ENCODE measurements at regions not wholly inside any gene's neighbourhood (a gene's known extent, or its start where the extent isn't known, plus 50 kb on each side); places are given as distances from the start of the nearest gene placed in this dataset.

DNA sequence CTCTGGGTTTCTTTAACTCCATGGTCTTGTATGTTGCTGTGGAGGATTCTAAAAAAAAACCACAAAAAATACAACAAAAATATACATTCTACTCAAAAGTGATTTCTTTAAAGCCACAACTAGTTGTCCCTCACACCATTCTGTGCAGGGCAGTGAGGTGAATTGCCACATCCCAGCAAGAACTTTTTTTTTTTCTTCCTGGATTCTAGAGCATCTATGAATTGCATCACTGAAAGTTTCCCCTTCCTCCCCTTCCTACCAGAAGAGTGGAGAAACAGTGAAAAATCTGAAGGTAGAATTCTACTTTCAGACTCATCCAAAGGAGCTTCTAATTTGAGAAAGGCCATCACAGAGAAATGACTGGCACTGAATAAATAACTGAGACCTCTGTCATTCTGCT, 395.3 kb downstream of the AEBP2 start:
- no peak for DNase-seq

DNA sequence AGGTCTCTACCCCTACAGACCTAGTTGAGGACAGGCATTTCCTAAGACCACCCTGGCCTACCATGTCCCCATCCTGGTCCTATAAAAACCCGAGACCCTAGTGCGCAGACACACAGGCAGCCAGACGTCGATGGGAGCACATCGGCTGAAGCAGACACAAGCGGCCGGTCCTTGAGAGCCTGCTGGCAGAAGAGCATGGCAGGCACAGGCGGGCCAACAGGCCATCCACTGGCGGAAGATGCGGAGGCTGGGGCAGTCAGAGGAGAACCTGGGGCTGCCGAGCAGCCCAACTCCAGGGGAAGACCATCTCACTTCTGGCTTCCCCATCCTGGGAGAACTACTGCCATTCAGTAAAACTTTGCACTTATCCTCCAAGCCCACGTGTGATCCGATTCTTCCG, 396.8 kb downstream of the AEBP2 start:
- no peak for DNase-seq

DNA sequence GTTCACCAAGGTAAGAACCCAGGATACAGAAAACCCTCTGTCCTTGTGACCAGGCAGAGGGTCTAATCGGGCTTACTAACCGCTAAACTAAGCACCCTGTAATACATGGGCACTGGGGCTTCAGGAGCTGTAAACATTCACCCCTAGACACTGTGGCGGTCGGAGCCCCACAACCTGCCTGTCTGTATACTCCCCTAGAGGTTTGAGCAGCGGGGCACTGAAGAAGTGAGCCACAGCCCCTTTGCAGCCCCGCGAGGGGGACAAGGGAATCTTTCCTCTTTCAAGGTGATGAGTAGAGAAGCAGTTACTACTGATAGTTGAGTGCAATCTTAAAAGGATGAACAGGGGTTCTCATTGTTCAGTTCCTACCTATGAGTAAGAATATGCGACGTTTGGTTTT, 397.2 kb downstream of the AEBP2 start:
- DNase-seq: no peak

DNA sequence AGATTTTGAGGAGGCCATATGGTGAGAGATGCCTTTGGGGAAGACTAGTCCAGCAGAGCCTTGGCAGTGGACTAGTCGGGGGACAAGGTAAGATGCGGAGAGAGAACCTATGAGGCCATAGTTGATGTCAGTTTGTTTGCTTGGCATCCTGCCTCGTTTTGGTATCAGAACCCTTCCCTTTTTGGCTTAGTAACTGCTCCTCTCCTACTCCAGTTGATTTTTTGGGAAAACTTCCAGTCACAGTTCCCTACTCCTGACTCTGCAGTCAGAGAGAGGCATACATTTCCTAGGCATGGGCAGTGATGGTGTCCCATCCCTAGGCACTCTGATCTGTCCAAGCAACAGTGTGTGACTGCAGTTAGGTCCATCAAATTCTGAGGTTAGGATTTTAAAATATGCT, 398.3 kb downstream of the AEBP2 start:
- DNase-seq: no peak

DNA sequence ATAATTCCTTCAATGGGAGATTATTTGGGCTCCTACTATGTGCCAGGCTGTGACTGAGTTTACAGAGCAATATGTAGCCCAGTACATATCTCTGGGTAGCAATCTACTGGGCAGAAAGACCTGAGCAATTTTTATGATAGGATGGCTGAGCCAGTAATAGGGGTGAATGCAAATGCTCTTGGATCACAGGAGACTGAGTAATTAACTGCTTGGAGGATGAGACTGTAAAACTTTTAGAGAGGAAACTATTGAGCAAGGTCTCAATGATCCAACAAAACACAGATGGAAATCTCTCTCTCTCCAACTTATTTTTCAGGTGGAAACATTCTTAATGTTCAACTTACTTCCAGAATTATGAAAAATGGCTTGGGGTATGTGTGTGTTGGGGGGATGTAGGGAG, 402.2 kb downstream of the AEBP2 start:
- no peak for DNase-seq

DNA sequence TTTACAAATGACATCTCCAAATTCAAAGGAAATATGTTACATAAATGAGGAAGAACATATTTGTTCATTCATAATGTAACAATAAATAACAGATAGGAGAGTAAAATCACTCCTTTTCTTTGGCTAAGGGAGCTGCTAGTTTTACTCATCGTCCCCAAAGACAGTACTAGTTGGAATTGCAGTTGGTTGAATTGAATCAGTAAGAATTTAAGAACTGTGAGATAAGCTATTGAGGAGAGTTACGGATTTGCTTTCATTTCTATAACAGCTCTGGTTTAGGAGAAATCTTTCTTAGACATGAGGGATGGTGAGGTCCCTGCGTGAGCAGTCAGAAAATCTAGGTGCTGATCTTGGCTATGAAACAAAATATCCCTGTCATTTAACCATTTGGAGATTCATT, 402.8 kb downstream of the AEBP2 start:
- DNase-seq: no peak

DNA sequence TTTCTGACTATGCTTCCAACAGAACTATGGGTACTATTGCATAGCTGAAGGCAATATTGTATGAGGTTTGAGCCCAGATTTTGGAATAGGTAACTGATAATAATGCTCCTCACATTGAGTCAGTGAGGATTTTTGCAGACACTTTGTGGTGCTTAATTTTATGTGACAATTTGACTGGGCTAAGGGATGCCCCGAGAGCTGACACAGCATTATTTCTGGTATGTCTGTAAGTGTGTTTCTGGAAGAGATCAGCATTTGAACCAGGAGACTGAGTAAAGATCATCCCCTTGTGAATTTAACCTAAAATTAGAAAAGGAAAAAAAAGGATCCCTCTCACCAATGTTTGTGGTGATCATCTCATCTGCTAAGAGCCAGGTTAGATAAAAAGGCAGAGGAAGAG, 404.9 kb downstream of the AEBP2 start:
- DNase-seq: no peak

DNA sequence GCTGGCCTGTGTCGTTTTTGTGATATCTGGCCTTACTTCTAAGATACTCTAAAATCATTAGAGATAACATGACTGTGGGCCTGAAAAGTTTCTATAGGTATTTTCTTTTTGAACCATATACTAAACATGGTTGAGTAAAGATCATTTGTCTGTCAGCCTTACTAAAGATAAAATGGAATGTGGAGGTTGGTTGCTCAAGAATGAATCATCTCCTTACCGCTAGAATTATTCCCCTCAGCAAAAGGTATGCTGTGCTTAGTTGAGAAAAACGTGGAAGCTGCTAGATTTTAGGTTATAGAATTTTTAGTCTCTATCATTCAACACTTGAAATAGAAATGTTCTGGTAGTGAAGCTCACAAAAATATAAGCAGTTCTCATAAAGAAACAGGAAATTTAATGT, 407.3 kb downstream of the AEBP2 start:
- DNase-seq: no peak

DNA sequence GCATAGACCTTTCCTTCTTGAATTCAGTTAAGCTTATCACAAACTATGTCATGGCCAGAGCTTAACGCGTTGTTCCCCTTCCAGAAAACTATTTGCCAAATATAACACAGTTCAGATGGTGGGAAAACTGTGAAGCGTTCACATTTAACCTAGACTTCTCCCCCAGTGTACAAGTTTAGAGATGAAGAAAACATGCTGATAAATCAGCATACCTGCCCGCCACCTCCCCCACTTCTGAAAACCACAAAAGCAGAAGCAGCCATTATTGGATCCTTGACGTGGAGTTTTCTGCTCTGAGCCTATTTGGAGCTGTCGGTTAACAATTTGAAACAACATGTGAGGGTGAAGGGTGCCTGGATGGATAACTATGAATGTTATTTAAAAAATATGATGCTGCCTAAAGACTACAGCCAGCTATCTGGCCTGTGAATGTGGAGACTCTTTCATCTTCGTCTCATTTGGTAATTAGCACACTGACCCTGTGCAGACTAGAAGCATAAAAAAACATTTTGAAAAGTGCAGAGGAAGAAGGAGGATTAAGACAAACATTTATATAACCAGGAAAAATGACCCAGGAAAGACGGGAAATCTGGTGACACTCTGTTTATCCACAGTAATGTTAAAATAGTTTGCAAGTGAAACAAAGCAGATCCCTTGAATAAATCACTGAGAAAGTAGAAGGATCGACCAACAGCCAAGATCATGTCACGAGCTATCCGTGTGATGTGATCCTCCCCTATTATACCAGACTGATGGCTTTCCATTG, 408.2 kb downstream of the AEBP2 start:
- no peak for DNase-seq

DNA sequence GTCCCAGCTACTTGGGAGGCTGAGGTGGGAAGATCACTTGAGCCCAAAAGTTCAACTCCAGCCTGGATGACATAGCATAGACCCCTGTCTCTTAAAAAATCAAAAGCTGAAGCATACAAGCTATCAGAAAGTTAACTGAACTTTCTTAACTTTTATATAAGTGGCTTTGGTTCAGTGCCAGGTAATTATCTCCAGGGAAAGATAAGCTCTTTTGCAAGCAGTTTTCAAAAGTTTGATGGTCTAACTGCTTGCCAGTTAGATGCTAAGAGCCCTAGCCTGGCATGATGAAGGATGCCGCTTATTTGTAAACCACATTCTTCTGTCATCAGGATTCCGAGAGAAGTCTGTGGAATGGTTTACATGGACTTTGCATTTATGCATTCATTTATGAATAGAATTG, 409.1 kb downstream of the AEBP2 start:
- no peak for DNase-seq

DNA sequence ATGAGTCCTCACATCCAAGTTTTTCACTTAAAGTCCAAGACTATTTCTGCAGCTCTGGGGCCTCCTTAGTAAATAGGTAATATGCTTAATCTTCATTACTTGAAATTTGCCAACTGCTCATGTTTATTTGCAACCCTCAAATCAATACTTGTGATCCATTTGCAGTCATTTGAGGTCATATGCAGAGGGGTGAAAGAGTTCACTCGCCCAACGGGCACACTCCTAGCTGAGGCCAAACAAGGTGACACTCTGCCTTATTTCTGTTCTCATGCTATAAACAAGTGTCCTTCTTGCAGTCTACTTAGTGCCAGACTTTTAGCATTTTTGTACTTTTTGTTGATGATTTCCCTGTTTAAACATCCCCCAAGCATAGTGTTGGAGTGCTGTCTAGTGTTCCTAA, 409.9 kb downstream of the AEBP2 start:
- DNase-seq: no peak

DNA sequence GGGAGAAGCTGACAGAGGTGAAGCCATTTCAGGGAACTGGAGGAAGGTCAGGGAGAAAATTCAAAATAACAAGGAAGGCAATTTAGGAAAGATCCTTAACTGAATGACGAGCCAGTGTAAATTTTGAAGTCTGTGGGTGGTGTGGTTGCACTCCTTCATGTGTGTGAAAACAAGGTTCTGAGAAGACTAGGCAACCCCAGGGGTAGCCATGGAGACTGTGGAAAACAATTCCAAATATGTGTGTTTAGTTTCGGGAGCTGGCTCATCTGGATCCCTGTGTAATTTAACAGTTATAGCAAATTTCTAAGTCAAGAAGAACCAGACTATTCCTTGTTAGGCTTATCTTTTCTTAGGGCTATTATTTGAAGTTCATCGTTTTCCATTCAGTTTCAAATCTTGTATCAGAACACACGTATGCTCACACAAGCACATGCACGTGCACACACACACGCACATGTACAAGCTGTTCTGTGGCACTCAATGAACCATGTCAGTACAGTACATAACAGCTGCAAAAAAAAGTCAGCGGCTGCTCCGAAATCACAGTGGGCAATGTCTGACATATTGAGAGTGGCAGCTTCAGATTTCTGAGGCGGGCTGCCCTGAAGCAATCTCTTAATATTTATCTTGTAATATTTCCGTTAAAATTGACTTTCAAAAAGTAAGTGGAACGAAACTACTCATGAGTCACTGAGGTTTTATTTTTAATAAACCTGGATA, 411.2 kb downstream of the AEBP2 start:
- no peak for DNase-seq

DNA sequence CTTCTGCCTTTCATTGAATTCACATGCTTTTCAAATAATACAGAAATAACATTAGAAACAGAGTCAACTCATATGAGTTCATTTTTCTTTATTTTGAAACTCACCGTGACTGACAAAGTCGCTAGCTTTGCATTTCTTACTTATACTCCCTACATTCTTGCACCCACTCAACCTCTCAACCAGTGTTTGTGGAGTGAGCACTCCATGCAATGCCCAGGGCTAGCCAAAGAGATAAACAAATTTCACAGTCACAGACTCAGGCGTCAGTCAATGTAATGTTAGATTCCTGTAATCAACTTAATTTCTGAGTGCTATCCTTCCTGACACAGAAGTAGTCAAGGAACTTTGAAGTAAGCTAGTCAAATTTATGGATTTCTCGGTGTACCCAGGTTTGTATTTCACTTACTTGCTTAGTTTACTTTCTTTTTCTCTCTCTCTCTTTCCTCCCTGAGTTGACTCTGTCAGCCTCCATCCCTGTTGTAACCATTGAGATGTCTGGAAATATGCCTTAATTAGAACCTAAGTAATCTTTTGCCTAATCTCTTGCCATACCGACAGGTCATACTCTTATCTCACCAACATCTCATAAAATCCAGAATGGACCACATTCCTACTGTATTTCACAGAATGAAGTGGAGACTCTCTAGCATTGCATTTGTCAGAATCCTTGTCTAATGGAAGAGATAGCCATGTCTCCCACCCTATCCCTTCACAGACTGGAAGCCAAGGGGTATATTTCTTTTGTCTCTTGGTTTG, 413.0 kb downstream of the AEBP2 start:
- no peak for DNase-seq

DNA sequence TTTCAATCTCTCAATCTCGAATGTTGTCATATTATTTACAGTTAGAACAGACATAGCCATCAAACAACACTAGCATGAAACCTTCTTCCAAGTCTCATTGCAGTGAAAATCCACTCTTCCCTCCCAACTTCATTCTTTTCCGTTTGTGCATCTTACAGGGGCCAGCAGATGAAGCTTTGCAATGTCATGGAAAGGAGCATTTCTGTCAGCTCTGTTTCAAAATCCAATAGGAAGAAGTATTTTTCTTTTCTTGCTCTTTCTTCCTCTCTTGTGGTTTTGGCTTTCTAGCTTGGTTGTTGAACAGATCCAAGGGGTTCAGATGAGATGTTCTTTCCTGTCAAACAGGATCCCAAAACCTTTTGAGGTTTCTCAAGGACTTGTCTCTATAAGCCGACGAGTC, 416.6 kb downstream of the AEBP2 start:
- no peak for DNase-seq

DNA sequence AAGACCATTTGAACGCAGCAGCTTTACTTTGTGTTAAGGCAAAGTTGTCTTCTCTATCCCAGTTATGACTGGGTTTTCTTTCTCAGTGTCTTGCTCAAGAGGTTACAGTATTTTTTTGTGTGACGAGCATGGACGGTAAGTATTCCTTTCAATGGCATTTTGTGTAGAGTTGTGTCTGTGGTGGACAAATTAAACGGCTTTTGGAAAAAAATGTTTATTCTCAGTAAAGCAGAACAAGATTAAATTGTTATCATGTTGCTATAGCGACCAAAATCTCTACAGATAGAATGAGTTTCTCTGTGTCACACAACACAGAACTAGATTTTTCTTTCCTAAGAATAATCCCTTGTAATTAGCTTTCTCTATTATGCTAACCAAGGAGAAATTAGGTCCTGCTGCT, 417.1 kb downstream of the AEBP2 start:
- DNase-seq: no peak

DNA sequence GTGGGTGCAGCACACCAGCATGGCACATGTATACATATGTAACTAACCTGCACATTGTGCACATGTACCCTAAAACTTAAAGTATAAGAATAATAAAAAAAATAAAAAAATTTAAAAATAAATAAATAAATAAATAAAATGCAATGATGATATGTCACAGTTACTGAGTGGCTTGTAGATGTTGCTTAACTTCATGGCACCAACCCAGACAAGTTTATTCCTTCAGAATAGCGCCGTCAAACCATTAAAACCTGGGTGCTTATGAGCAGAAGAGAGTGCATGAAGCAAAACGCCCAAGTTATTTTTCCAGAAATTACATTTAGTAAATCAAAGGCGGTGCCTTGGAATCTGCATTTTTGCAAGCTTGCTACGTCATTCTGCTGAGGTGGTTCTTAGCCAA, 417.9 kb downstream of the AEBP2 start:
- no peak for DNase-seq

DNA sequence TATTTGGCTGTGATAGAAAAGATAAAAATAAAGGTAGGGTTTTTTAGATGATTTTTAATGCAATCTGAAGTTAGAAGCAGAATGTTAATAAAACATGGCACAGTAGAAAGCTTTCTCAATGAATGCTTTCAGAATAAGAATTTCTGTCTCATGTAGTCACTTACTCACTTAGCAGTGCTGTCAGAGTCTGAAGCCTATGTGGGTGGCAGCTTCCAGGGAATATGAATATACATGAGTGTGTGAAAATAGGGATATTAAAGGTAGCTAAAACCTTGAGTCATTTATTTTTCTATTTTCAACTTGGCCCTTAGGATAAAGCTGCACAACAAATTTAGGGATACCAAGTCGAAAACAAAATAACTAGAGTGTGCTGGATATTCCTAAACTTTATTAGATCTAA, 427.9 kb downstream of the AEBP2 start:
- no peak for DNase-seq

DNA sequence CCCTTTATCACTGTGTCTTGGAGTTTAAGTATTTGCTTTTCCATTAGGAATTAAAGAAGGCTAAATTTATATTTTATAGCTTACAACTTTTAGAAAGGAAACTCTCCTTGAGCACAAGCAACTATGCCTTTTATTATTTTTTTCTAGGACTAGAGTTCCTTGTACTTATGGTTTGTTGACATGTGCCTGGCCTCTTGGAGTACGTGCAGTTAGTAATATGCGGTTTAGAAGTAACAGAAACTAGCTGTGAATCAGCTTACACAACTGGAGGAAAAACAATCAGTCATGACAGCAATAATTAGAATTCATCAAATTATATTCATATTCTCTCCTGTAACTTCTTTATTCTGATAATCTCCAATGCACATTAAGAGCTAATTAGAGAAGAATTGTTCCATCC, 428.7 kb downstream of the AEBP2 start:
- no peak for DNase-seq

DNA sequence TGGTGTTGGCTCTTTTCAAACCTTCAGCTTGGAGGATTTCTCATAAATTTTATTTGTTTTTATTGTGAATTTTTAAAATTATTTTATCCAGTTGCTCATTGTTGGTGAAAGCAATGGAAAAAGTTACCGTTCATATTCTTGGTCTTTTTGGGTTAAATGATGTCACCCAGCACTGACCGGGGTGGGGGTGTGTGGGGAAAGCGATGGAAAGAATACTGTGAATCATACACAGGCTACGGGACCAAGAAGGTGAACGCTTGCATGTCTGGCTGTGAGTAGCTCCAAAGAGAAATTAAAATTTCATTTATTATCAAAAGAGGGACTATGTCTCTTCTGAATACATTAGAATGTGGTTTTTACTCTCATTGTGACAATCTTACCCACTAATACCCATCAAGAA, 430.1 kb downstream of the AEBP2 start:
- no peak for DNase-seq

DNA sequence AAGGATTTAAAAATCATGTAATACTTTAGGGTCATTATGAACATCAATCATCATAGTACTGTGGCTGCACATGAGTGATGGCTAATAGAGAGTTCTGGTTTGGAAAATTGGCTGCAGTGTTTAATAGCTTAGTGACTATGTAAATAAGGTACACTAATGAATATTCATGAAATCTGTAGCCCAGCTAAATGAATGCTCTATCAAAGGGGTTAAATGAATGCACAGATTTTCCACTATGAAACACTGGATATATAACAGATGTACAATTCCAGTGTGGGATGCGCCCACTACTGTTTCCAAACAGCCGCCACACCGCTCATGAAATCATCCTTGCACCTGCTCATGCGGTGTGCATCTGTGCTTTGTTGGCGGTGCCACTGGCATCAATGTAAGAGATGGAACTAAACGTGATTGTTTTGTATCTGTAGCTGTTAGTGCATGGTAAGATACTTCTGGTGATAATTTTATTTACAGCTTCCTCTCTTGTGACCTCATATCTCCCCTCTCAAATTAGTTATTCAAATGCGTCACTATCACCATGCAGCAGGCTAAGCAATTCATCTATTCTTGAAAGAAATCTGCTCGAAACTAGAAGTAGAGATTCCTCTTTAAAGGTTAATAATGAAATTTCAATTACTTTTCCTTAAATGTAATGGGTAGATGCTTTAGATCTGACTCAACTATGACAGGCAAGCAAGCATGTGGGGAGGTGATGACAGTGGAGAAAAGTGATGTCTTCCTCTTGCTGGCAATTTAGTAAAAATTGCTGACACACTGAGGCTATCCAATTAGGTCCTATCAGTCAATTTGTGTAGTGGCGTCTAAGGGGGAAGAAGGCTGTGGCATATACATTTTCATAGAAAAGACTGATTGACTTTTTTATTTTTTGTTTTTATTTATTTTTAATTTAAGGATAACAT, 433.6 kb downstream of the AEBP2 start:
- no peak for DNase-seq

DNA sequence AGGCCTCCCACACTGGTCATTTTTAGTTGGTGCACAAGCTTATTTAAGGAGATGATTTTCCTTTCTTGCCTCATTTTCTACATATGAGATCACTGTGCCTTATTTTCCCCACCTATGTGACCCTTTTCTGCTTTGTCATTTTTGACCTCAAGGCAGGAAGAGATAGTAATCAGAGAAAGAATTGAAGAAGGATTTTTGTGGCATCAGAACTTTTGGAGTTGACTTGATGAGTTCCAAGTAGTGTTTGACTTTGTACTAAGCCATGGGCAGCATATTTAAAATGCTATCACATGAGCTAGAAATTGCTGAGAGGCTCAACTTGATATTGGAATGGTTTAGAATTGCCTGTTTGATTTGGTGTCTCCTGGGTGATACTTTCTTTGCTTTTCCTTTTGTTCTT, 440.8 kb downstream of the AEBP2 start:
- DNase-seq: no peak

DNA sequence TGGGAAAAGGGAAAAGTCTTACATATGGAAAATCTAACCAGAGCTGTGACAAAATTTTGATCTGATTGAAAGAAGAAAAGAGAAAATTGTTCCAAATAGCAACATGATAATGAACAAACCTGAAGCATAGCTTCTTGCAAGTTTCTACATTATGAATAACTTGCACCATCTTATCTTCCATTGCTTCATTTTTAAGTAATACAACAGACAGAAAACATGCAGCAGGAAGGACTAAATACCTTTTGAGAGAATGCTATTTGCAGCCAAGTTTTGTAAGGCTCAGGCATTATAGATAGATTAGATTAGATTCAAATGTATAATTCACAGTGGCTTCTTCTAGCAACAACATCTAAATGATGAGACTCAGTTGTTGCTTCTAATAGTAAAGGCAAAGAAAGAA, 441.4 kb downstream of the AEBP2 start:
- DNase-seq: no peak

DNA sequence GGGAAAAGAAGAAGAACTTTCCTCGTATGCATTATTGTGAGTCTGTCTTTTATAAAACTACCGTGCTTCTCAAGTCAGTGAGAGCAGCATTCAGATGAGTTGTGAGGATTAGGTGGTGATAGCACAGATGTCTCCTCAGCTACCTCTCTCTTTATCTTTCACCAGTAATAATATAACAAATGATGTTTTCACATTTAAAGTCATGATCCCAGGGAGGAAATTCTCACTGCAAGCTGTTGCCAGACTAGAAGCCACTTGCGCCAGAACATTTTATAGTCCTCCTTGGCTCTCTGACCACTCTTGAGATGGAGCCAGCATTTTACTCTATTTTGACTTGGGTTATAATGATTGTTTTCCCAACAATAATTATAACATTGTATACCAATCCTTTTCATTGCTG, 443.1 kb downstream of the AEBP2 start:
- no peak for DNase-seq
